ENCODE measurements at regions not wholly inside any gene's neighbourhood (a gene's known extent, or its start where the extent isn't known, plus 50 kb on each side); places are given as distances from the start of the nearest gene placed in this dataset.
"Not testable (repeated sequence)": the region's sequence is repeated elsewhere in the genome, so short reads cannot be mapped to it uniquely, and the experiment has no call there.

GRCh38 chr4:94148052-94148451 is 59.6 kb upstream of the SMARCAD1 start:
- ATAC-seq (peak; percentile 31; the same call in 2 of the 3 replicates), DNase-seq (ENCODE audit: low spot score) (peak; percentile 73)
- CTCF ChIA-PET (ENCODE audit: low intra/inter-chr PET ratio, low total read pairs); H3K27ac ChIP-seq (ENCODE audit: extremely low read length, insufficient read depth, low read length); BruUV-seq (replicated peaks); in situ Hi-C loops (cut with HindIII; ENCODE audit: extremely low pct_ligation_motif_present, low pct_unique_long_range_greater_than_20kb); H4K20me1 ChIP-seq (ENCODE audit: insufficient read depth, low read length); FAIRE-seq; H3K27me3 ChIP-seq (ENCODE audit: control insufficient read depth in 1 of 2, insufficient read depth in 2 of 2, low read length in 2 of 2); H3K9me3 ChIP-seq (ENCODE audit: low read length); H3K36me3 ChIP-seq (replicated peaks in 1 of 2; ENCODE audit: control insufficient read depth in 1 of 2, insufficient read depth in 2 of 2, low read length in 2 of 2); H3K79me2 ChIP-seq (ENCODE audit: insufficient read depth, low read length); TF ChIP-seq NONO (IDR thresholded peaks at IDR 0.05): not testable (repeated sequence)
- Histone ChIP-seq H2AFZ (ENCODE audit: low read length) (peak overlapping the region; percentile 78), H3K4me2 (ENCODE audit: low read depth, low read length) (peak overlapping the region; percentile 87), H3K4me1 (ENCODE audit: insufficient read depth, low read length) (peaks cover 13% of the 10 kb centered on the region), H3K9ac (ENCODE audit: insufficient read depth, low read depth, low read length) (0 out of 2 replicates have a peak overlapping the region, but pooled peaks have one; percentile 39), H3K4me3 (replicated peaks in 1 of 3; ENCODE audit: insufficient read depth in 1 of 3, low read depth in 2 of 3, low read length in 3 of 3) (peak overlapping the region; percentile 21 to 58 (median 33); a peak in 3 of 6 replicates)
- POLR2A ChIA-PET = interaction anchor here (0.8 kb wide), 1 partner anchor 59 kb away, joined by 3 read pairs; the partner anchor contains the start of gene SMARCAD1
- 0% methylated on average over 5 of the region's 9 CpGs for WGBS (ENCODE audit: low lambda C conversion rate)
- intact Hi-C loops (cut with micrococcal nuclease; ENCODE audit: unreplicated experiment) = loop anchor here (1.0 kb wide), 1 partner anchor 59 kb away; the partner anchor contains the start of gene SMARCAD1
- TF ChIP-seq ZNF580 (CRISPR knock-in tag; IDR thresholded peaks at IDR 0.05; ENCODE audit: borderline replicate concordance, low read depth) (peak; percentile 42; the same call in 1 of the 2 replicates), ERF (CRISPR knock-in tag; IDR thresholded peaks at IDR 0.05) (0 out of 2 replicates have a peak, but pooled peaks have one; percentile 49), KDM2A (CRISPR knock-in tag; IDR thresholded peaks at IDR 0.05; ENCODE audit: borderline replicate concordance, low read depth) (peak; percentile 37; the same call in 1 of the 2 replicates), ZNF772 (CRISPR knock-in tag; IDR thresholded peaks at IDR 0.05) (0 out of 2 replicates have a peak, but pooled peaks have one; percentile 36), NONO (CRISPR knock-in tag; conservative IDR thresholded peaks at IDR 0.05) (0 out of 2 replicates have a peak, but pooled peaks have one; percentile 24), ZNF598 (CRISPR knock-in tag; IDR thresholded peaks at IDR 0.05; ENCODE audit: borderline replicate concordance) (0 out of 2 replicates have a peak, but pooled peaks have one; percentile 35), FOXP1 (IDR thresholded peaks at IDR 0.05) (peak; percentile 59), FOXP1 (CRISPR knock-in tag; IDR thresholded peaks at IDR 0.05) (peak; percentile 71), NRL (CRISPR knock-in tag; IDR thresholded peaks at IDR 0.05; ENCODE audit: borderline replicate concordance) (peak; percentile 23; the same call in 1 of the 2 replicates), THAP9 (CRISPR knock-in tag; IDR thresholded peaks at IDR 0.05; ENCODE audit: borderline replicate concordance) (peak; percentile 67; the same call in 1 of the 2 replicates), POGK (CRISPR knock-in tag; conservative IDR thresholded peaks at IDR 0.05) (0 out of 2 replicates have a peak, but pooled peaks have one; percentile 10), SKI (IDR thresholded peaks at IDR 0.05; ENCODE audit: partially characterized antibody) (peak; percentile 47), PAXIP1 (CRISPR knock-in tag; conservative IDR thresholded peaks at IDR 0.05) (peak; percentile 74), FOXK1 (CRISPR knock-in tag; IDR thresholded peaks at IDR 0.05; ENCODE audit: borderline replicate concordance, low read depth) (peak; percentile 72; the same call in 1 of the 2 replicates), SOX5 (CRISPR knock-in tag; IDR thresholded peaks at IDR 0.05; ENCODE audit: borderline replicate concordance) (peak; percentile 70; the same call in 1 of the 2 replicates)

Data from HepG2 (cell line).